ENCODE measurements at regions not wholly inside any gene's neighbourhood (a gene's known extent, or its start where the extent isn't known, plus 50 kb on each side); places are given as distances from the start of the nearest gene placed in this dataset.

DNA sequence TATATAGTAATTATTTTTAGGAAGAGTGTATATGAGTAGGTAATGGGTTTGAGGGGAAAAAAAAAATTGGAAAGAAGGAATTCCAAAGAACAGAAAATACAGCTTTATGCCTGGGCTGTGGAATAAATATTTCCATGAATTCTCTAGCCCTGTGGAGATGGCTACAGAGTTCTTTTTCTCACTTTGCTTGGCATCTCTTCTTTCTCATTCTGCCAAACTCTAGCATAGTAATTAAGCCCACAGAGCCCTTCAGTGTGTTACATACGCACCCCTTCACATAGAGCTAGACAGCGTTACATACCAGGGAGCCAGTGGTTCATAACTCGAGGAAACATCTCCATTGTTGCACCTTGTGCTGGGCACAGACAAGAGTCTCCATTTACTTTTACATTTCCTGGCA, 621.1 kb downstream of the CDH8 start:
- 0 to 100% (median 40%) methylated on average over 1 to 3 of the region's 3 CpGs; no CpG with 5 or more reads in 1 of the 10 experiments for WGBS, 10 experiments
- no peak for ATAC-seq (replicated peaks in 6 of 8)
- in situ Hi-C loops (cut with MboI; ENCODE audit: low pct_unique_long_range_greater_than_20kb in 2 of 9, low sequenced_read_pairs in 9 of 9, unreplicated experiment in 9 of 9): no loop called here

GRCh38 chr16:61413021-61413420, 623.2 kb downstream of the CDH8 start:
- in situ Hi-C loops (cut with MboI; ENCODE audit: low pct_unique_long_range_greater_than_20kb in 2 of 9, low sequenced_read_pairs in 9 of 9, unreplicated experiment in 9 of 9): no loop called here
- Histone ChIP-seq H3K4me1 (replicated peaks in 1 of 2) (peaks cover 7 to 21% of the 10 kb centered on the region in 2 donors), H3K4me3 (no peak overlapping the region), H3K27ac (no peak overlapping the region)
- ATAC-seq (replicated peaks in 6 of 8): peak in 2 of 8 experiments; percentile 18 to 21
- WGBS, 10 experiments: 0 to 60% (median 14%) methylated on average over 1 to 5 of the region's 5 CpGs; no CpG with 5 or more reads in 2 of the 10 experiments

More for the DNA sequence above, 621.1 kb downstream of the CDH8 start:
- peaks cover 7 to 21% of the 10 kb centered on the region in 2 donors for H3K4me1 ChIP-seq (replicated peaks in 1 of 2)
- H3K27ac ChIP-seq: no peak overlapping the region
- no peak overlapping the region for H3K4me3 ChIP-seq

DNA sequence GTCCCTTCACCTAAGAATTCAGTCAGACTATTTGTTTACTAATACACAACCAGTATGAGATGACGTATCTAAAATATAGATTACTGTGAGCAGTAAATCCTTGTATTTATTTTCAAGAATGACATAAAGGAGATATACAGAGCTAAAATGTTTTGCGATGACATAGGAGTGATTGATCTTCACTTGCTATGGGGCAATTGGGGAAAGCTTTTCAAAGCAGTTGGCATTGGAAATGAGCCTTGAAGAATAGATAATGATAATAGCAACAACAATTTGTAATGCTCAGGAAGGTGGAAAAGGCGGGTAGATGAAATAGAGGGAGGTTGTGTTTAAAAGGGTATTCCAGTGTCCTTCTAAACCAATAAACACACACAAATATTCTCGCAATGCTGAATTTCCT, 623.7 kb downstream of the CDH8 start:
- peak in 3 of 8 experiments; percentile 26 to 43 (median 32) for ATAC-seq (replicated peaks in 6 of 8)
- H3K4me3 ChIP-seq: no peak overlapping the region
- 17 to 77% (median 54%) methylated on average over 2 to 4 of the region's 4 CpGs for WGBS, 10 experiments
- in situ Hi-C loops (cut with MboI; ENCODE audit: low pct_unique_long_range_greater_than_20kb in 2 of 9, low sequenced_read_pairs in 9 of 9, unreplicated experiment in 9 of 9): no loop called here
- H3K27ac ChIP-seq: no peak overlapping the region
- H3K4me1 ChIP-seq (replicated peaks in 1 of 2): peaks cover 7 to 21% of the 10 kb centered on the region in 2 donors

GRCh38 chr16:61409604-61410003, 626.6 kb downstream of the CDH8 start:
- in situ Hi-C loops (cut with MboI; ENCODE audit: low pct_unique_long_range_greater_than_20kb in 2 of 9, low sequenced_read_pairs in 9 of 9, unreplicated experiment in 9 of 9): no loop called here
- no peak overlapping the region for H3K27ac ChIP-seq
- peaks cover 7 to 12% of the 10 kb centered on the region in 2 donors for H3K4me1 ChIP-seq (replicated peaks in 1 of 2)
- ATAC-seq (replicated peaks in 6 of 8): no peak
- H3K4me3 ChIP-seq: no peak overlapping the region

GRCh38 chr16:61403386-61403785, 632.9 kb downstream of the CDH8 start:
- Histone ChIP-seq H3K27ac (no peak overlapping the region), H3K4me3 (no peak overlapping the region), H3K4me1 (replicated peaks in 1 of 2) (no peaks in the 10 kb centered on the region)
- 8 to 91% (median 68%) methylated on average over 2 to 4 of the region's 4 CpGs for WGBS, 10 experiments
- ATAC-seq (replicated peaks in 6 of 8): no peak
- in situ Hi-C loops (cut with MboI; ENCODE audit: low pct_unique_long_range_greater_than_20kb in 2 of 9, low sequenced_read_pairs in 9 of 9, unreplicated experiment in 9 of 9): no loop called here

DNA sequence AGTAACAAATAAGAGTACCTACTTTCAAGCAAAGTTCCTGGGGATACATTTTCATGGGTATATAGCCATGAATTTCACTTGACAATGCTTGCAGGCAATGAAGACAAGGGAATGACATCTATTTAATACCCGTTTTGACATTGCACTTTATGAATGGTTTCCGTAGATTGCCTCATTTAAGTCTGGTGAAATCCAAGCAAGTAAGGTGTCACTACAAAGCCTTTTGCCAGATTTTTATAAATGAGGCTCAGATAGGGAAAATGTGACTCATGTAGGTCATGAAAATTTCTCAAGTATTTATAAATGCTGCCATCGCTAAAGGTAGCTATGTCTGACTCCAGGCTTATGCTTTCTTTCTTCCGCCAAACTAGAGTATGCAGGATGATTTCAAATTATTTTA, 644.3 kb downstream of the CDH8 start:
- peaks cover 5 to 13% of the 10 kb centered on the region in 2 donors for H3K4me1 ChIP-seq (replicated peaks in 1 of 2)
- WGBS, 10 experiments: 11 to 100% (median 55%) methylated on average over 1 to 4 of the region's 4 CpGs
- H3K27ac ChIP-seq: no peak overlapping the region
- H3K4me3 ChIP-seq: no peak overlapping the region
- peak in 3 of 8 experiments; percentile 45 to 56 (median 52) for ATAC-seq (replicated peaks in 6 of 8)
- in situ Hi-C loops (cut with MboI; ENCODE audit: low pct_unique_long_range_greater_than_20kb in 2 of 9, low sequenced_read_pairs in 9 of 9, unreplicated experiment in 9 of 9): no loop called here

GRCh38 chr16:61390965-61391637, 645.1 kb downstream of the CDH8 start:
- Histone ChIP-seq H3K4me3 (no peak overlapping the region), H3K27ac (no peak overlapping the region), H3K4me1 (replicated peaks in 1 of 2) (peaks cover 9 to 18% of the 10 kb centered on the region in 2 donors)
- in situ Hi-C loops (cut with MboI; ENCODE audit: low pct_unique_long_range_greater_than_20kb in 2 of 9, low sequenced_read_pairs in 9 of 9, unreplicated experiment in 9 of 9): no loop called here
- peak in 4 of 8 experiments; percentile 24 to 72 (median 63) for ATAC-seq (replicated peaks in 6 of 8)
- WGBS, 10 experiments: 8 to 100% (median 62%) methylated on average over 1 to 4 of the region's 4 CpGs

DNA sequence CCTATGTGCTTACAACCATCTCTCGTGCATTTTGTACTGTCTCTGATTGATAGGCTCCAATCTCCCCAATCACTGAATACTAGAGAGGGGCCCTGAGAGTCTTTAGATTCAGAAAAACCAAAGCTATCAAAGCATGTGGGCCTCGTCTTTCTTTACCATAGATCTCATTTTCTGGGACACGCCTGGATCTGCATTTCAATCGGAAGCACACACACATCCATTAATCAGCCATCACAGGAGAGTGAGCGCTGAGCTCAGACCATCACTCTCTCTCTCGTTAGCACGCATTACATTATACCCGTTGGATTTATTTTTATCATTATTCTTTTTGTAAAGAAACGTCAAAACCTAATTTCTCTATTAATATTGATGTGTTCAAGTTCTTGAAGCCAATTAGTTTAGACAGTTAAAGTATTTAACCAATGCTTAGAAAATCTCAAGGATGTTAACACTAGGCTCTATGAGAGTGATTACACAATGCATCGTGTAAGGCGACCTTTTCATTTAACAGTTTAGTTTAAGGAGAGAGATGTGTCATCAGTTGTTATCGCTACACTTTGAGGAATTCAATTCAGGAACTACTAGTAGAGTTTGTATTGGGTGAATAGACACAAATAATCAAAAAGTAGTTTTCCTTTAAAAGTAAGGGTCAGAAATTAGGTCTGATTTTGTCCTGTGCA, 650.7 kb downstream of the CDH8 start:
- Histone ChIP-seq H3K27ac (no peak overlapping the region), H3K4me1 (replicated peaks in 1 of 2) (peaks cover 10 to 37% of the 10 kb centered on the region in 2 donors), H3K4me3 (no peak overlapping the region)
- 7 to 100% (median 32%) methylated on average over 1 to 12 of the region's 12 CpGs for WGBS, 10 experiments
- in situ Hi-C loops (cut with MboI; ENCODE audit: low pct_unique_long_range_greater_than_20kb in 2 of 9, low sequenced_read_pairs in 9 of 9, unreplicated experiment in 9 of 9): no loop called here
- ATAC-seq (replicated peaks in 6 of 8): peak in 5 of 8 experiments; percentile 69 to 96 (median 93)

- H3K4me3 ChIP-seq: no peak overlapping the region
- in situ Hi-C loops (cut with MboI; ENCODE audit: low pct_unique_long_range_greater_than_20kb in 2 of 9, low sequenced_read_pairs in 9 of 9, unreplicated experiment in 9 of 9): no loop called here
- H3K27ac ChIP-seq: no peak overlapping the region
- peaks cover 22 to 49% of the 10 kb centered on the region in 2 donors for H3K4me1 ChIP-seq (replicated peaks in 1 of 2)
- peak in 1 of 8 experiments; percentile 21 for ATAC-seq (replicated peaks in 6 of 8)
Observed at GRCh38 chr16:61382435-61382834, 653.8 kb downstream of the CDH8 start.

- Histone ChIP-seq H3K4me1 (replicated peaks in 1 of 2) (peaks cover 13 to 26% of the 10 kb centered on the region in 2 donors), H3K27ac (no peak overlapping the region), H3K4me3 (no peak overlapping the region)
- peak in 3 of 8 experiments; percentile 41 to 68 (median 64) for ATAC-seq (replicated peaks in 6 of 8)
- in situ Hi-C loops (cut with MboI; ENCODE audit: low pct_unique_long_range_greater_than_20kb in 2 of 9, low sequenced_read_pairs in 9 of 9, unreplicated experiment in 9 of 9): no loop called here
- 0 to 100% (median 64%) methylated on average over 1 to 2 of the region's 2 CpGs; no CpG with 5 or more reads in 2 of the 10 experiments for WGBS, 10 experiments
Observed at GRCh38 chr16:61379311-61379710, 656.9 kb downstream of the CDH8 start.

DNA sequence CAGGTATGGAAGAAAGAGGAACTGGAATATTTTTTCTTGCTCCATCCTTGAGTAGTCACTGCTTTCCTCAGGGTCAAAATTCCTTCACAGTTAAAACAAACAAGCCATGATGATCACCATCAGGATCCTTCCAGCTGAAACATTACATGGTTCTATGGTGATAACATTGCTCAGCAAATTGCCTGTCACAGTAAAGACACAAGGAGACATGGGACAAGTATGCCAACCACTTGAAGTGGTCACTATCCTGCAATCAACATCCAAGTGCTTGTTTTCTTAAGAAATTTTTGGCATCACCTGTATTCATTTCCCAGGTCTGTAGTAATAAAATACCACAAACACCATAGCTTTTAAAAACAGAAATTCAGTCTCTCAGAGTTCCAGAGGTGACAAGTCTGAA, 662.2 kb downstream of the CDH8 start:
- H3K4me3 ChIP-seq: no peak overlapping the region
- in situ Hi-C loops (cut with MboI; ENCODE audit: low pct_unique_long_range_greater_than_20kb in 2 of 9, low sequenced_read_pairs in 9 of 9, unreplicated experiment in 9 of 9): no loop called here
- H3K27ac ChIP-seq: no peak overlapping the region
- peaks cover 5 to 12% of the 10 kb centered on the region in 2 donors for H3K4me1 ChIP-seq (replicated peaks in 1 of 2)
- ATAC-seq (replicated peaks in 6 of 8): no peak

DNA sequence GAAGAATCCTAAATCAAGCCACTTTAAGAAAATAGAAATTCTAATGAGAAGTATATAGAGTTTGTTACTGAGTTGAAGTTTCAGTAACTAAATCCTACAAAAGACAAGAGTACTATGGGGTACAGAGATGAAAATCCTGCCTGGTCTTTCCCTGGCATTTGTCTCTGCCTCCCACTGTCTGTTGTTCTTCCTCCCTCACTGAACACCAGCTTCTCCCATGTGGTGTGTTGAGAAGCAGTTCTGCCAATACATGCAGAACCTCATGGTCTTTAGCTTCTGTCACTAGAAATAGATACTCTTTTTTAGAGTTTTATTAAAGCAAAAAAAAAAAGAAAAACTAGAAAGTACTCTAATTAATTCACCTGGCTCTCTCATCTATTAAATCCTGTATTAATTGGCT, 664.4 kb downstream of the CDH8 start:
- Histone ChIP-seq H3K4me1 (replicated peaks in 1 of 2) (peaks cover 0 to 5% of the 10 kb centered on the region in 2 donors), H3K4me3 (no peak overlapping the region), H3K27ac (no peak overlapping the region)
- in situ Hi-C loops (cut with MboI; ENCODE audit: low pct_unique_long_range_greater_than_20kb in 2 of 9, low sequenced_read_pairs in 9 of 9, unreplicated experiment in 9 of 9): no loop called here
- ATAC-seq (replicated peaks in 6 of 8): no peak

DNA sequence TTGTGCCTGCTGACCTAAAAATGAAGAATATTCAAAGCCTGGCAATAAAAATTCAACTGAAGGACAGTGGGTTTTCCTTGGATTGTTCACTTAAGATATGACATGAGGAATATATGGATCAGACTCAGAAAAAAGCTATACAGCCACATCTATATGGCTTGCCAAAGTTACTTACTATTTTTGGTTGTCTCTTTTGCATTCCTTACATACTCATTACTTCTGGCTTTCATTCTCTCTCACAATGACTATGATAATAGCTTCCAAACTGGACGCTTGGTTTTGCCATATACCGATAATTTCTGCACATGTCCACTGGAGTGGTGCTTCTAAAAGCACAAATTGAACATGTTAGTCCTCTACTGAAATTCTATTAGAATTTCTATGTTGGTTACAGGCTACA, 664.9 kb downstream of the CDH8 start:
- ATAC-seq (replicated peaks in 6 of 8): no peak
- peaks cover 0 to 5% of the 10 kb centered on the region in 2 donors for H3K4me1 ChIP-seq (replicated peaks in 1 of 2)
- H3K27ac ChIP-seq: no peak overlapping the region
- WGBS, 10 experiments: 0 to 100% (median 92%) methylated on average over 1 to 2 of the region's 2 CpGs
- in situ Hi-C loops (cut with MboI; ENCODE audit: low pct_unique_long_range_greater_than_20kb in 2 of 9, low sequenced_read_pairs in 9 of 9, unreplicated experiment in 9 of 9): no loop called here
- no peak overlapping the region for H3K4me3 ChIP-seq

DNA sequence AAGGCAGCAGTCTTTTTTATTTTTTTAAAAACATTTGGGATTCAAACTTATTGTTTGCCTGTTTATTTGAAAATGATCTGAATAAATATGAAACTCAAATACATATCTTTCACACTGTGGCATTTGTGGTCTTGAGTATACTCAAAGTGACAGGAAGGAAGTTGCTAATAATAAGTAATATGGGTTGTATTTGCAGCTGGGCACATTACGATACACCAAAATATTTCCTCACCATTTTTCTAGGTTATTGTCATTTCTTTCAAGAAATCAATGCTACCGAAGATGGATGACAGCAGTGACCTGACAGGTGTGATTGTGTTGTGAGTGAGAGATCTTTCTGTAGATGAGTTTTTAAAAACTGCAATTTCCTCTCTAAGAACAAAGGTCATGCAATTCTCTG, 665.7 kb downstream of the CDH8 start:
- H3K4me3 ChIP-seq: no peak overlapping the region
- no peak for ATAC-seq (replicated peaks in 6 of 8)
- in situ Hi-C loops (cut with MboI; ENCODE audit: low pct_unique_long_range_greater_than_20kb in 2 of 9, low sequenced_read_pairs in 9 of 9, unreplicated experiment in 9 of 9): no loop called here
- H3K27ac ChIP-seq: no peak overlapping the region
- WGBS, 10 experiments: 14 to 100% (median 60%) methylated on average over 1 to 2 of the region's 2 CpGs; no CpG with 5 or more reads in 1 of the 10 experiments
- H3K4me1 ChIP-seq (replicated peaks in 1 of 2): peaks cover 0 to 5% of the 10 kb centered on the region in 2 donors
